HPDE6-E6E7 (cell line): ENCODE measurements at regions not wholly inside any gene's neighbourhood (a gene's known extent, or its start where the extent isn't known, plus 50 kb on each side); places are given as distances from the start of the nearest gene placed in this dataset.
"Not testable (repeated sequence)": the region's sequence is repeated elsewhere in the genome, so short reads cannot be mapped to it uniquely, and the experiment has no call there.

ENCODE experiments used
- DNase-seq: peaks from one replicate; pipeline ENCODE4 v3.0.0; 2011; ENCODE audit warnings: missing footprints; ENCODE audit errors: extremely low spot score

DNA sequence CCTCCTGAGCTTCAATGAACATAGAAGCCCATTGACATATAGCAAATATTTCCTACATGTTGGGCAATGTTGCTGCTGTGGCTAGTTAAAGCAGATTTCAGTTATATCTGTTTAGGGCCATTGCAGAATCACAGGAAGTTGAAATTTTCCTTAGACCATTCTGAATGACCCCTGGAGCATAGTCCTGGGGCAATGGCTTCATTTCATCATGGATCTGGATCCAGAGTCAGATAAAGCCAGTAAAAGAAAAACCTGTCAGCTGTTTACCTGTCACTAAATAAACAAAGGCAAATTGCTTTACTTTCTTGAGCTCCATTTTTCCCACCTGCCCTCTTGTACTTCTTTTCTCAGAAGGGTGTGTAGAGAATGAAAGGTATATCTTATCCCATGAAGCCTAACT is 494.0 kb upstream of the MAP3K7 start:
- DNase-seq = no peak

DNA sequence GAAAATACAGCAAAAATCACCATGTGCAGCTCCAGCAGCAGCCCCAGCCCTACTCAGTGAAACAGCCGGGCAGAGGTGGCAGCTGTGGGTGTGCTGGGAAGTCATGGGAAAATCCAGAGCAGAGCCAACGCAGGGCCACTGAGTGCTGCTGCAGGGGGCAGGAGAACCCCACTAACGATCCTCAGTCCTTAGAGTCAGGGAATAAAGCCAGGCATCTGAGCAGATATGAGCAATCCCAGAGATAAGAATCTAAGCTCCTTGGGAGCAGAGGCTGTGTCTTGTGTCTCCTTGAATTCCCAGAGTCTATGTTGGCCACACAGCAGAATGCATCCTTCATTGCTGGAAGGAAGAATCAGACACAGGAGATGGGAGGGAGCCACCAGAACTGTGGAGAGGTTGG is 493.1 kb upstream of the MAP3K7 start:
- no peak for DNase-seq

DNA sequence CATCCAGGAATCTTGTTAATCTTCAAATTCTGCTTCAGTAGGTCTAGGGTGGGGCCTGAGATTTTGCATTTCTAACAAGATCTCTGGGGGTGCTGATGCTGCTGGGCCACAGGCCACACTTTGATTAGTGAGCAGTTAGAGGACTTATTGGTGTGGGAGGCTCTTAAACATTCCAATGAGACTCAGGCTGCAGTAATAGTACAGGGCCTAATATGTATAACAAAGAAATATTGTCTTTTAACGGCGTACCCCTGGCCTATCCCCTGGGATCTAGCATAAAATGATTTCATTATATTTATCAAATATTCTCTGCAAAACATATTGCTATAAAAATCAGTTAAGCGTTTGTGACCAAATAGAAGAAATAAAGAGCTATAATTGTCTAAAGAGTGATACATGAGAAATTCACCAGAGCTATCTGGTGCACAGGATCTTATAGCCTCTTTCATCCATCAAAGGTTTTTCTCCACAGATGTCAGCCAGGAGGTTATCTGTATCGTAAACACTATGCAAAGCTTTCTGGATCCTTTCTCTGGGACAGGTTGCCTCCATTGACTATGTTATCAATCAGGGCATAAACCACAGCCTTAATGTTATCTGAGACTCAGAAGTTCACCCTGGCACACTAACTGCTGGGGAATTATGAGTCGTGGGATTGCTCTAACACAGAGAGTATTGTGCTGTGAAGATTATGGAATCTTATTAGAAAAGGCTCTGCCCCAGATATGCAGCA is 488.5 kb upstream of the MAP3K7 start:
- DNase-seq = no peak

DNA sequence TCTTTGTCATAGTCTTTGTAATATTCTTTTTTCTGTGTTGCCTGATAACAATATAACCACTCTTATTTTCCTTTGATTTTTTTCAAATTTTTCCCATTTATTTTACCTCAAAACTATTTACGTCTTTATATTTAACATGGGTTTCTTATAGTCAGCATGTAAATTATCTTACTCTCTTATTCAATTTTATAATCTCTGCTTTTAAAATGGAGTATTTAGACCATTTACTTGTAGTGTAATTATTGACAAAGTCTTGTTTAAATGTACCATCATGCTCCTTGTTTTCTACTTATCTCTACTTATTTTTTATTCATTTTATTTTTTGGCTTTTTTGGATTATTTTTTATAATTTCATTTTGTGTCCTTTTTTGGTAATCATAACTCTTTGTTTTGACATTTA is 476.5 kb upstream of the MAP3K7 start:
- DNase-seq = no peak

DNA sequence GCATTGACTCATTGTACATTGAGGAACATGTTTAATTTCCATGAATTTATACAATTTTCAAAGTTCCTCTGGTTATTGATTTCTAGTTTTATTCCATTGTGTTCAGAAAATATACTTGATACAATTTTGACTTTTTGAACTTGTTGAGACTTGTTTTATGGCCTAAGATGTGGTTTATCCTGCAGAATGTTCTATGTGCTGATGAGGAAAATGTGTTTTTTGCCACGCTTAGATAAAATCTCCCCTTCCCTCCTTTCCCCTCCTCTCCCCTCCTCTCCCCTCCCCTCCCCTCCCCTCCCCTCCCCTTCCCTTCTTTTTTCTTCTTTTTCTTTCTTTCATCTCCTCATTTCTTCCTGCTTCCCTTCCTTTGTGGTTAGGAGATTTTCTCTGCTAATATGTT is 470.8 kb upstream of the MAP3K7 start:
- DNase-seq = no peak

DNA sequence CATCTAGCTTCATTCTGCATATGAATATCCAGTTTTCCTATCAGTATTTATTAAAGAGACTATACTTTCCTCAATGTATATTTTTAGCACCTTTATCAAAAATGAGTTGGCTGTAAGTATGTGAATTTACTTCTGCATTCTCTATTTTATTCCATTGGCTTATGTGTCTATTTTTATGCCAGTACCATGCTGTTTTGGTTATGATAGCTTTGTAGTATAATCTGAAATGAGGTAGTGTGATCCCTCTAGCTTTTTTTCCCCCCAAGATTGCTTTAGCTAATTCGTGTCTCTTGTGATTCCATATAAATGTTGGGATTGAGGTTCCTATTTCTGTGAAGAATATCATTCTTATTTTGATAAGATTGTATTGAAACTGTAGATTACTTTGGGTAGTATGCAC is 469.1 kb upstream of the MAP3K7 start:
- no peak for DNase-seq

DNA sequence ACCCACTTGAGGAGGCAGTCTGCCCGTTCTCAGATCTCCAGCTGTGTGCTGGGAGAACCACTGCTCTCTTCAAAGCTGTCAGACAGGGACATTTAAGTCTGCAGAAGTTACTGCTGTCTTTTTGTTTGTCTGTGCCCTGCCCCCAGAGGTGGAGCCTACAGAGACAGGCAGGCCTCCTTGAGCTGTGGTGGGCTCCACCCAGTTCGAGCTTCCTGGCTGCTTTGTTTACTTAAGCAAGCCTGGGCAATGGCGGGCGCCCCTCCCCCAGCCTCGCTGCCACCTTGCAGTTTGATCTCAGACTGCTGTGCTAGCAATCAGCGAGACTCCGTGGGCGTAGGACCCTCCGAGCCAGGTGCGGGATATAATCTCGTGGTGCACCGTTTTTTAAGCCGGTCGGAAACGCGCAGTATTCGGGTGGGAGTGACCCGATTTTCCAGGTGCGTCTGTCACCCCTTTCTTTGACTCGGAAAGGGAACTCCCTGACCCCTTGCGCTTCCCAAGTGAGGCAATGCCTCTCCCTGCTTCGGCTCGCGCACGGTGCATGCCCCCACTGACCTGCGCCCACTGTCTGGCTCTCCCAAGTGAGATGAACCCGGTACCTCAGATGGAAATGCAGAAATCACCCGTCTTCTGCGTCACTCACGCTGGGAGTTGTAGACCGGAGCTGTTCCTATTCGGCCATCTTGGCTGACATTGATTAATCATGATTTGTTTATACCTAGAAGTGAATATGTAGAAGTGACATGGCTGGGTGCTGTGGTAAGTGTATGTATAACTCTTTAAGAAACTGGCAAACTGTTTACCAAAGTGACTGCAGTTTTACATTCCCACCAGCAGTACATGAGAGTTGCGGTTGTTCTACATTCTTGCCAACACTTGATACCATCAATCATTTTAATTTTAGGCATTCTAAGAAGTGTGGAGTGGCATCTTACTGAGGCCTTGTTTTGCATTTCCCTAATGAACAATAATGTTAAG is 465.9 kb upstream of the MAP3K7 start:
- not testable (repeated sequence) for DNase-seq

DNA sequence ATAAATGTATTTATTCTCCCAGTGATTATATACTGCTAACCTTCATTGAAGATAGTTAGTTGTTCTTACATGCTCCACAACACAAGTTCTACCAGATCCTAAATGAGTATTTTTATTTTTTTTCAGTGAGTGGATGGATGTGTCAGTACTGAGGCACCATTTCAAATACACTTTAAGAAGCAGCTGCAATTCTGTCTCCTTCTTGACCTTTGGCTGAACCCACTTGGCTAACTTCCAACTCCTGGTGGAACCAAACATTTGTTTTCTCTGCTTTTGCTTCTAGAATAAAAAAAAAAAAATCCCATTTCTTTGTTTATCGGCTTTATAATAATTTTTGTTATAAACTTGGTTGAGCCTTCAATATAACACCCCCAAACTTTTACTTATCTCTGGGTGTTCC is 458.3 kb upstream of the MAP3K7 start:
- no peak for DNase-seq

DNA sequence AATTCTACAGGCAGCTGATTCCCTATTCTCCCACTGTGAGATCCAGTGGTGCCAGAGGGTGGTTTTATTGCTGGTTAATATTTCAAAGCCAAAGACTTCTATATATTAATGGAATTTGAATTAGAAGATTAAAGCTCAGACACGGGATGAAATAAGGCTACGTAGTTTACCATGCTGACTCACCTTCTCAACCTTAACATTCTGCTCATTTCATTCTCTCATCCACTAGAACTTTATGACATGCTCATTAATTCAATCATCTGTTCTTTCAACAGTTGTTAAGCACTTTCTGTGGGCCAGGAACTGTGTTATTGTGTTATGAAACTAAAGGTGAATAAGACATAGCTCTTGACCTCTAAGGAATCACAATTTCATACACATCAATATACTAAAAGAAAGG is 456.9 kb upstream of the MAP3K7 start:
- no peak for DNase-seq

DNA sequence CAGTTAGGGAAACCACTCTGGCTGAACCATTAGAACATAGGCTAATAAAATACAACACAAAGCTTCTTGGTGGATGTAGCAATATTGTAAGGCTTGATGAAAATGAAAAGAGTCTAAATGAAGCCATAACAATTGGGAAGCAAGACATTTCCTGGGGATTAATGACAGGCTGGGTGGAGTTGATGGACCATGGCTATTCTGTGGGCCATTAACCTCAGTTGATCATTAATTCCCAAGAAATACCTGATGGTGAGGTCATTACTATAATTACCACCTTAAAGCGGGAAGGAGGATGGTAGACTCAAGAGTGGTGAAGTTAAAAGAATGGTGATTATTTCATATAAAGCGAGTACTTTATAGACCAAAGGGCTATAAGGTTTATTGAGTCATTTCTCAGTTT is 455.8 kb upstream of the MAP3K7 start:
- DNase-seq = no peak

DNA sequence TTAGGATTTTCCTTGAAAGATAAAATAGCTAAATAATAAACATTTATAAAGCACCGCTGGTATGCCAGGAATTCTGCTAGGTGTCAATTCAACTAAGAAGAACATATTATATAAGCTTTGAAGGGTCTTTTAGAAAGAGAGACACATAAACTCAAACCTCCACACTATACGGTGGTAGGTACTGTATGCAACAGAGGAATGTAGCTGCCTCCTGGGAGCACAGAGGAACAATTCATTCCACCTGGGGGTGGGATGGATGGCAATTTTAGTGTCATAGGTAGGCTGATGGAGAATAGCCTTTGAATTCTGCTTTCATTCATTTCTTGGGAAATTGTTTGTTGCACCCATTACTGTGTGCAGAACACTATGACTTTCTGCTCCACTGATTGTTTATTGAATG is 447.1 kb upstream of the MAP3K7 start:
- no peak for DNase-seq

DNA sequence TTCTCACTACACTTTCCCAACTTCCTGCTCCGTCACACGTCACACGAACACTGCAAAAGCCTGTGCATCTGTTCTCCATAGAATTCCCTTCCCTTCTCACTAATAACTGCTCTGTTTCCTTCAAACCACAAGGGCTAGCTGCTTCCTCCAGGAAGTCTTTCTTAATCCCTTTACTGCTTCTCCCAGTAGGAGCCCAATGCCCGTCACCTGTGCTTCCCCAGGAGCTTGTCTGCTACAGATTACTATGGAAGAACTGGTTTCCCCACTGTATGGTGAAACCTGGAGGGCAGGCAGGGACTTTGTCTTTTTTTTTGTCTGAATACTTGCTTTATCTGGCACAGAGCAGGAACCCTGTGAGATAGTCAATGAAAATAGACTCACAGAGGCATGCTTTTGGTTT is 444.7 kb upstream of the MAP3K7 start:
- no peak for DNase-seq

DNA sequence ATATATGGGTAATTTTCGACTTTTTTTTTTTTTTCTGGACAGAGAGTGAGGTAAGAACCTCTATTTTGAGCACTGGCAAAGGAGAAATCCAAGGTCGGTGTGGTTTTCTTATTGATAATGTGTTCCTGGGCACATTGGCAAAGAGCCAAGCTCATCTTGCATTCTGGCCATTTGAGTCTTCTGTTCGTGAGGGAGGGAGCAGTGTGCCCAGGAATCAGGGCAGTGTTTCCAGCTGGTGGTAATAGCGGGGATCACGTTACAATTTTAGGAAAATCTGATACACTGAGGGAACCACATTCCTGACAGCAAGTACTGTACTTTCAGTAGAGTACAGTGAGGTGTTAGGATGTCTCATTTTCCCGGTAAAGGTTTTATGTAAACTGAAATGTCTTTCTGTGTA is 442.3 kb upstream of the MAP3K7 start:
- no peak for DNase-seq

DNA sequence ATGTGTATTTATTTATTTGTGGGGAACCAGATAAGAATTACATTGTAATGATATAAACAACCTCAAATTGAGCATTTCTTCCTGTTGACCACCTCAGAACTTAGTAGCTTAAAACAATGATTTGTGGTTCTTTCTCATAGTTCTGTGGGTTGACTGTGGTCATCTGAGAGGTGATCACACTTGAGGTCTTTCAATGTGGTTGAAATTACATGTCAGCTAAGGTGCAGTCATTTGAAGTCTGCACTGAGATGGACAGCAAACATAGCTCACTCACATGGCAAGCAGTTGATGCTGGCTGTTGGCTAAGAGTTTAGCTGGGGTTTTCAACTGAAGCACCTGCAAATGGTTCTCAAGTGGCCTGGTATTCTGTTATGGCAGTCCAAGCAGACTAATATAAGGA is 436.7 kb upstream of the MAP3K7 start:
- DNase-seq = no peak

DNA sequence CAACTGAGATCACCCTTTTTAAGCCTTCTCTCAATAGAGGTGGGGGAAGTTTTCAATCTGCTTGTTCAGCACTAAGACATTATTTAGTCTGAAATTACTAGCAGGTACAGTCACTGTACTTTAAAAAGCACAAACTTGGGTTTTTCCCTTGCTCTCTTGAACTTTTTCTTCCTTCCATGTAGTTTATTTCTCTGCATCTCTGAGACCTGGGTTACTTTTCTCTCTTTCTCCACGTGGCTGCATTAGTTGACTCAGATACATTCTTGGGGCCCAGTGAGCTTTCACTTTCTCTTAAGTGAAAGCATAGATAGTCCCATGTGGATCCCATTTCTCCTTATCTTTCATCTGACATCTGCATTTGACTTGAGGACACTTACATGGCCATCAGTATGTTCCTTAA is 433.9 kb upstream of the MAP3K7 start:
- peak; percentile 10 for DNase-seq

DNA sequence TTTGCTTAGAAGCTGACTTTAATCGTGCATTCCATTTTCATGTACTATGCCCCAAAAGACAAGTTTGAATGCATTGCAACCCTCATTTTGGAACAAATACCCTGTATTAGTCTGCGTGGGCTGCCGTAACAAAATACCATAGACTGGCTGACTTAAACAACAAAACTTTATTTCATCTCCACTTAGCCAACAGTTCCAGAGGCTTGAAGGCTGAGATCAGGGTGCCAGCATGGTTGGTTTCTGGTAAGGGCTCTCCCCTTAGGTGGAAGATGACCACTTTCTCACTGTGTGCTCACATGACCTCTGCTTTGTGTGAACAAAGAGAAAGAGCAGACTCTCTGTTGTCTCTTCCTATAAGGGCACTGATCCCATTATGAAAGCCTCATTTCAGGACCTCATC is 431.7 kb upstream of the MAP3K7 start:
- DNase-seq = no peak

DNA sequence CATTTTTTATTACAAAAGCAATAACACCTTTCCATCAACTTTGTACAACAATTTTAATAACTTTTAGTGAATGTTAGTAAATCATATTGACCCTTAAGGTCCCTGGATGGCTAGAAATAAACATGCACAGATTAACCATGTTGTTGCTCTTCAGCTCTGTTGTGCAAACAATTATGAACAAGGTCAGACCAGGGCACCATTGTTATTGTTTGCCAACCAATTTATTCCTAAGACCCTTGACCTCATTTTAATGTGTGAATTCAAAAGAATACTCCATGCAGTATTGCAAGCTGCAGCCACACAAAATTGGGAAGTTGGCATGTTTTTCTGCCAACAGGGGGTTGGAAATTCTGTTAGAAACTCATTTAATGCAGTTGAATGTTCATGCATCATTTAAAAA is 426.6 kb upstream of the MAP3K7 start:
- no peak for DNase-seq

DNA sequence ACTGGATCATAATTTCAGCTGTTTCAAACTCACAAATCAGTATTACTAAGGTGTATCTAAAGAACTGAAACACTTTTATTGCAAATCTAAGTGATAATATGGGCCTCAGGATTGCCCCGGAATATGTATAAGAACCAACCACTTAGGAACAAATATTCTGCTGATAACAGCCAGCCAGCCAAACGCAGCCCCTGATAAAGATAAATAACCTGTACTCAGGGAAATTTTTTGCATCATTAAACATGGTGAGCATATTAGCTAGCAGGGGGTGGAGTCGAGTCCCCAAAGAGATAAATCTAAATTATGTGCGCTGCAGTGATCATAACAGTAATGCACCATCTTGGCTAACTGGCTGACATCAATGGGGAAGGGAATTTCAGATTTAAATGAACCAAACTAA is 410.2 kb upstream of the MAP3K7 start:
- DNase-seq = no peak

DNA sequence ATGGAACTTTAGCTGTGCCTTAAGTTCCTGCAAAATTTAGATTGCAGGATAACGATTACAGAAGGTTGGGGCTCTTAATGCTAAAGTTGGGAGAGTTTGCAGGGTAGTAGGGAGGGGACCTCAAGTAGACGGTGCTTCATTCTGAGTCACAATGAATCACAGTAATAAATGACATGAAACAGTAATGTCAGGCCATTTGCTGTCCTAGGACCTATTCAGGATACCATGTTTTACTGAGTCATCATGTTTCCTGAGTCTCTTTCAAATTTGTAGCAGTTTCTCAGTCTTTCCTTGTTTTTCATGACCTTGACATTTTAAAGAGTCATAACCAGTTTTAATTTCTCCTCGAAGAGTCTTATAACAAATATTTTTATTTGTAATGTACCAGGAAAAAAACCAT is 406.9 kb upstream of the MAP3K7 start:
- peak; percentile 8 for DNase-seq

DNA sequence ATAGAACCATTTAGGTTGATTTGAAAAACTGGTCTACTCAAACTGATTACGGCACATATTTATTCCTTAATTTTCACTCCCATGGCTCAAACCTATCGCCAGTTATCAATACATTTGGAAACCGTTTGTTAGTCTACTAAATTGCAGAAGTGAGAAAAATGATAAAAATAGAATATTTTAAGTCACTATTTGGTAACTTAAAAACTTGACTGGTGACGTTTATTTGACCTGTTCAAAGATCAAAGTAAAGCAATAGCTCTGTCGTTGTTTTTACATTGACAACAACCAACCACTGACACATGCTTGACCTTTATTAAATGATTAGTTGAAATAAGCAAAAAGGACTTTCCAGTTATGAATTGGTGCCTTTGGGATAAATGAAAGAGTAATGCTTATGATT is 402.9 kb upstream of the MAP3K7 start:
- DNase-seq = no peak

DNA sequence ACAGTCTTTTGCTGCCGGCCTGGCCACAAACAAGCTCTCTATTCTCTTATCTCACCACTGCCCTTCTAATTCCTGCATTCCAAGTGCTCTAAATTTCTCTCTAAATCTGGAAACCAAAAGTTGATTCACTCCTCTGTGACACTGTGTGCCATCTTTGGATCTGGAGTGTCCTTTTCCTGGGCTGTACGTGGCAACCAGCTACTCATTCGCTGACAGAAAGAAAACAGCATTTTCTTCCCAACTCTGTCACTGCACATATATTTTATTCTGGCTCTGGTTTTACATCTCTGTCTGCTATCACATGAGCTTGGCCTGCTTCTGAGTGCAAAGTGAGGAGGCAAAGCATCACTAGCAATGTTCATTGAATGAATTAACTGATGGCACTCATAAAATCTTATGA is 397.2 kb upstream of the MAP3K7 start:
- DNase-seq = no peak

DNA sequence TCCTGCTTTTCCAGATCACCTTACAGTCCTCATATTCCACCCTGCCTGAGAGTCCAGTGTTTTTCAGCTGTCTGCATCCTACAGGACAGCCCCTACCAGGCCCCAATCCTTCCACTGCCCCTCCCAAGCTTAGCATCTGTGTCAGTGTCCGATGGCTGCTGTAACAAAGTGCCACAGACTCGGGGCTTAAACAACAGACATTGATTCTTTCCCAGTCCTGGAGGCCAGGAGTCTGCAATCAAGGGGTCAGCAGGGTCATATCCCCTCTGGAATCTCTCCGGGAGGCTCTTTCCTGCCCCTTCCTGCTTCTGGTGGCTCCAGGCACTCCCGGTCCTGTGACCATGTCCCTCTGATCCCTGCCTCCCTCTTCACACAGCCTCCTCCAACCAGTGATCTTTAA is 396.6 kb upstream of the MAP3K7 start:
- no peak for DNase-seq

DNA sequence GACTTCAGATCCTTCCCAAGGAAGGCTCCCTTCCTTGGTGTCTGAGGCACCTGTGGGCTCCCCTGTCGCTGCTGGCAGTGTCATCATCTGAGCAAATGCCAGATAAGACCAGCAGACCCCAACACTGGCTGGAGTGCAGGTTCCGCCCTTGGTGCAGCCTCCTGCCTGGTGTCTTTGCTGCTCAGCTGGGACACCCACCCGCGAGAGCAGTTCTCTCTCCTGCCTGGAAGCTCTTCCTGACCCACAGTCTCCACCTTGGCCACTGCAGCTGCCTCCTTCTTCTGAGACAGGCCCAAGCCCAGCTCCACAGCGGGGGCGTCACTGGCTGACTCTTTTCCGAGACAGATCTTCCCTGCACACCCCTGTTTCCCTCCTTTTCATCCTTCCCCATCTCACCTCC is 395.7 kb upstream of the MAP3K7 start:
- no peak for DNase-seq
